ENCODE measurements at regions not wholly inside any gene's neighbourhood (a gene's known extent, or its start where the extent isn't known, plus 50 kb on each side); places are given as distances from the start of the nearest gene placed in this dataset.

- Histone ChIP-seq H3K79me2 (ENCODE audit: control insufficient read depth, insufficient read depth, low read length) (no peaks in the 10 kb centered on the region), H3K9ac (ENCODE audit: control insufficient read depth, extremely low read depth, insufficient read depth, low read length) (no peak overlapping the region), H3K27me3 (ENCODE audit: control insufficient read depth, extremely low read depth, insufficient read depth, low read length) (no peaks in the 10 kb centered on the region), H3K9me3 (ENCODE audit: control insufficient read depth, low read depth, low read length) (no peaks in the 10 kb centered on the region), H3K4me2 (ENCODE audit: control insufficient read depth, extremely low read depth, insufficient read depth, low read depth, low read length) (no peak overlapping the region), H3K27ac (ENCODE audit: control insufficient read depth, insufficient read depth, low read length) (no peak overlapping the region), H2AFZ (ENCODE audit: control insufficient read depth, low read length) (no peak overlapping the region), H3K36me3 (ENCODE audit: control insufficient read depth in 2 of 2, extremely low read depth in 1 of 2, insufficient read depth in 2 of 2, low read length in 2 of 2) (no peaks in the 10 kb centered on the region), H3K4me1 (ENCODE audit: control insufficient read depth, extremely low read depth, insufficient read depth, low read length) (peaks cover 4% of the 10 kb centered on the region), H3K4me3 (ENCODE audit: control insufficient read depth in 2 of 3, extremely low read depth in 1 of 3, insufficient read depth in 2 of 3, low read depth in 1 of 3, low read length in 3 of 3) (no peak overlapping the region), H3K9me1 (ENCODE audit: control insufficient read depth, extremely low read depth, insufficient read depth, low read length) (no peaks in the 10 kb centered on the region), H4K20me1 (ENCODE audit: control insufficient read depth, extremely low read depth, insufficient read depth, low read length) (no peaks in the 10 kb centered on the region)
- dilution Hi-C loops (cut with MboI; ENCODE audit: extremely low pct_ligation_motif_present, low sequenced_read_pairs): no loop called here
- no peak for DNase-seq (ENCODE audit: low read depth, low spot score)
- TF ChIP-seq CTCF (optimal IDR thresholded peaks at IDR 0.05 in 1 of 3, IDR thresholded peaks at IDR 0.05 in 1 of 3, conservative IDR thresholded peaks at IDR 0.05 in 1 of 3; ENCODE audit: extremely low read depth in 1 of 3, insufficient read depth in 2 of 3, low read length in 3 of 3) (no peak), EZH2 (IDR thresholded peaks at IDR 0.05; ENCODE audit: low read length) (no peak)
- no peak for FAIRE-seq
Measured at GRCh38 chr9:108512426-108513173, 343.2 kb downstream of the ACTL7B start.

- TF ChIP-seq EZH2 (IDR thresholded peaks at IDR 0.05; ENCODE audit: low read length) (no peak), CTCF (optimal IDR thresholded peaks at IDR 0.05 in 1 of 3, IDR thresholded peaks at IDR 0.05 in 1 of 3, conservative IDR thresholded peaks at IDR 0.05 in 1 of 3; ENCODE audit: extremely low read depth in 1 of 3, insufficient read depth in 2 of 3, low read length in 3 of 3) (no peak)
- Histone ChIP-seq H3K4me3 (ENCODE audit: control insufficient read depth in 2 of 3, extremely low read depth in 1 of 3, insufficient read depth in 2 of 3, low read depth in 1 of 3, low read length in 3 of 3) (no peak overlapping the region), H3K36me3 (ENCODE audit: control insufficient read depth in 2 of 2, extremely low read depth in 1 of 2, insufficient read depth in 2 of 2, low read length in 2 of 2) (no peaks in the 10 kb centered on the region), H3K27me3 (ENCODE audit: control insufficient read depth, extremely low read depth, insufficient read depth, low read length) (no peaks in the 10 kb centered on the region), H2AFZ (ENCODE audit: control insufficient read depth, low read length) (no peak overlapping the region), H3K4me2 (ENCODE audit: control insufficient read depth, extremely low read depth, insufficient read depth, low read depth, low read length) (no peak overlapping the region), H3K9me1 (ENCODE audit: control insufficient read depth, extremely low read depth, insufficient read depth, low read length) (no peaks in the 10 kb centered on the region), H3K79me2 (ENCODE audit: control insufficient read depth, insufficient read depth, low read length) (no peaks in the 10 kb centered on the region), H3K27ac (ENCODE audit: control insufficient read depth, insufficient read depth, low read length) (no peak overlapping the region), H4K20me1 (ENCODE audit: control insufficient read depth, extremely low read depth, insufficient read depth, low read length) (no peaks in the 10 kb centered on the region), H3K4me1 (ENCODE audit: control insufficient read depth, extremely low read depth, insufficient read depth, low read length) (peaks cover 4% of the 10 kb centered on the region), H3K9me3 (ENCODE audit: control insufficient read depth, low read depth, low read length) (no peaks in the 10 kb centered on the region), H3K9ac (ENCODE audit: control insufficient read depth, extremely low read depth, insufficient read depth, low read length) (no peak overlapping the region)
- dilution Hi-C loops (cut with MboI; ENCODE audit: extremely low pct_ligation_motif_present, low sequenced_read_pairs): no loop called here
- DNase-seq (ENCODE audit: low read depth, low spot score) (no peak), FAIRE-seq (no peak)
Measured at GRCh38 chr9:108511307-108511706, 344.5 kb downstream of the ACTL7B start.

All from keratinocyte (primary cell).